HCT116 (cell line): ENCODE measurements at regions not wholly inside any gene's neighbourhood (a gene's known extent, or its start where the extent isn't known, plus 50 kb on each side); places are given as distances from the start of the nearest gene placed in this dataset.

Experiments used
- ATAC-seq: fragments of 200-7000 bp; cut with Tn5 transposase; 2 replicates; pipeline ENCODE4 v1.9.1; 2020; ENCODE audit warnings: mild to moderate bottlenecking, moderate library complexity
- BruUV-seq: library from RNA; stranded (reverse); fragments of 400-500 nt; replicated peaks from 2 replicates; lab custom pipeline; 2021; lab: Mats Ljungman, UMichigan
- CTCF ChIA-PET: fragments of 300-600 bp; sonication (Branson Sonifier 250); formaldehyde crosslinking; loops from one replicate; lab custom pipeline; 2021; ENCODE audit warnings: antibody characterized with exemption; lab: Charles Lee
- POLR2A ChIA-PET: fragments of 300-600, 350-600 bp; sonication (Branson Sonifier 250); formaldehyde crosslinking; loops from one replicate; lab custom pipeline; 2021; ENCODE audit warnings: antibody characterized with exemption; lab: Charles Lee
- RAD21 ChIA-PET, 2 experiments: fragments of 300-600 bp; sonication (Branson Sonifier 250); formaldehyde crosslinking; loops; one replicate each; lab custom pipeline; 2023; ENCODE audit warnings: low total read pairs in 2 of 2; ENCODE audit not compliant: uncharacterized antibody in 2 of 2, unreplicated experiment in 2 of 2, low non-redundant PET in 1 of 2; lab: Charles Lee
- DNase-seq: peaks from one replicate; pipeline ENCODE4 v3.0.0-alpha.2; 2010; ENCODE audit warnings: low read depth, low spot score
- H2AFZ ChIP-seq: fragments of 200-600 bp; shearing (Covaris generic), sonication (generic); 2 replicates; pipeline ENCODE4 v1.6.1; 2017; ENCODE audit warnings: low read depth, mixed run types, mixed read lengths, antibody characterized with exemption, low read length; ENCODE audit not compliant: poor library complexity, severe bottlenecking
- H3K27ac ChIP-seq: 2 replicates; pipeline ENCODE4 v1.5.1; 2012; ENCODE audit warnings: low read depth, low read length
- H3K27me3 ChIP-seq: fragments of 200-600 bp; sonication (generic); 2 replicates; pipeline ENCODE4 v1.6.1; 2016; ENCODE audit warnings: mixed run types, low read length, mixed read lengths; ENCODE audit not compliant: insufficient read depth
- H3K36me3 ChIP-seq, 2 experiments: fragments of 200-500 bp in 1 of 2; fragments of 200-600 bp in 1 of 2; sonication (Bioruptor generic) in 1 of 2; sonication (generic) in 1 of 2; 2 replicates each; pipeline versions ENCODE4 v1.5.1 to v1.6.1; 2014 to 2016; ENCODE audit warnings: low read length in 2 of 2, inconsistent platforms in 1 of 2, mixed read lengths in 1 of 2, mixed run types in 1 of 2; ENCODE audit not compliant: insufficient read depth in 2 of 2, control insufficient read depth in 1 of 2
- H3K4me1 ChIP-seq, 2 experiments: fragments of 200-600 bp in 1 of 2; sonication (generic) in 1 of 2; 2 replicates each; pipeline versions ENCODE4 v1.5.1 to v1.6.1; 2012 to 2017; ENCODE audit warnings: low read length in 2 of 2, inconsistent platforms in 1 of 2, mild to moderate bottlenecking in 1 of 2, mixed read lengths in 1 of 2, mixed run types in 1 of 2, moderate library complexity in 1 of 2; ENCODE audit not compliant: insufficient read depth in 2 of 2, control insufficient read depth in 1 of 2
- H3K4me2 ChIP-seq: fragments of 200-600 bp; sonication (generic); 2 replicates; pipeline ENCODE4 v1.6.1; 2017; ENCODE audit warnings: mixed run types, low read length, mixed read lengths
- H3K4me3 ChIP-seq, 2 experiments: fragments of 200-600 bp in 1 of 2; sonication (generic) in 1 of 2; replicated peaks in 1 of 2; 2 replicates each; pipeline ENCODE4 v1.5.1; 2011 to 2016; ENCODE audit warnings: low read length in 2 of 2, control low read depth in 1 of 2, low read depth in 1 of 2, mild to moderate bottlenecking in 1 of 2, mixed read lengths in 1 of 2, mixed run types in 1 of 2
- H3K79me2 ChIP-seq: fragments of 200-600 bp; sonication (generic); 2 replicates; pipeline ENCODE4 v1.6.1; 2017; ENCODE audit warnings: mild to moderate bottlenecking, mixed run types, low read length, moderate library complexity, mixed read lengths; ENCODE audit not compliant: insufficient read depth
- H3K9ac ChIP-seq: fragments of 200-600 bp; sonication (generic); 2 replicates; pipeline ENCODE4 v1.6.1; 2016; ENCODE audit warnings: low read length, mixed read lengths
- H3K9me2 ChIP-seq: fragments of 200-600 bp; sonication (generic), shearing (Covaris generic); 2 replicates; pipeline ENCODE4 v1.6.1; 2017; ENCODE audit warnings: mixed run types, mild to moderate bottlenecking, moderate library complexity; ENCODE audit not compliant: insufficient read depth
- H3K9me3 ChIP-seq, 2 experiments: fragments of 200-500 bp in 1 of 2; fragments of 200-600 bp in 1 of 2; sonication (Bioruptor generic) in 1 of 2; sonication (generic) in 1 of 2; 2 replicates each; pipeline ENCODE4 v1.6.1; 2014 to 2017; ENCODE audit warnings: low read length in 2 of 2, mixed read lengths in 2 of 2, inconsistent platforms in 1 of 2, low read depth in 1 of 2, mild to moderate bottlenecking in 1 of 2, mixed run types in 1 of 2, moderate library complexity in 1 of 2; ENCODE audit not compliant: control insufficient read depth in 1 of 2, insufficient read depth in 1 of 2
- H4K20me1 ChIP-seq: fragments of 200-600 bp; sonication (generic), shearing (Covaris generic); 2 replicates; pipeline ENCODE4 v1.6.1; 2017; ENCODE audit warnings: mixed run types, mild to moderate bottlenecking, moderate library complexity; ENCODE audit not compliant: insufficient read depth
- CEBPB ChIP-seq: IDR thresholded peaks from 2 replicates; pipeline ENCODE4 v1.6.1; 2012; ENCODE audit warnings: low read depth
- EGR1 ChIP-seq: IDR thresholded peaks from 2 replicates; pipeline ENCODE4 v1.6.1; 2012; ENCODE audit warnings: low read depth
- ELF1 ChIP-seq: IDR thresholded peaks from 2 replicates; pipeline ENCODE4 v1.6.1; 2012; ENCODE audit warnings: low read depth, borderline replicate concordance
- EZH2 ChIP-seq: fragments of 200-600 bp; sonication (generic); IDR thresholded peaks from 2 replicates; pipeline ENCODE4 v1.6.1; 2017; ENCODE audit warnings: antibody characterized with exemption, mixed run types
- EZH2phosphoT487 ChIP-seq: fragments of 200-600 bp; IDR thresholded peaks from 2 replicates; pipeline ENCODE4 v1.6.1; 2018; ENCODE audit warnings: antibody characterized with exemption, borderline replicate concordance
- FOSL1 ChIP-seq: IDR thresholded peaks from 2 replicates; pipeline ENCODE4 v1.6.1; 2012; ENCODE audit warnings: low read depth
- JUND ChIP-seq: IDR thresholded peaks from 2 replicates; pipeline ENCODE4 v1.6.1; 2012
- POLR2A ChIP-seq: IDR thresholded peaks from 2 replicates; pipeline ENCODE4 v1.7.0; 2011; ENCODE audit warnings: borderline replicate concordance; ENCODE audit not compliant: insufficient read depth, insufficient read length; ENCODE audit errors: extremely low read depth
- RAD21 ChIP-seq: IDR thresholded peaks from 2 replicates; pipeline ENCODE4 v1.6.1; 2012; ENCODE audit warnings: low read depth, mild to moderate bottlenecking
- SP1 ChIP-seq: IDR thresholded peaks from 2 replicates; pipeline ENCODE4 v1.6.1; 2012; ENCODE audit warnings: low read depth
- YY1 ChIP-seq: IDR thresholded peaks from 2 replicates; pipeline ENCODE4 v1.6.1; 2011; ENCODE audit warnings: low read length, low read depth, moderate library complexity, mild to moderate bottlenecking; ENCODE audit not compliant: insufficient replicate concordance; ENCODE audit errors: extremely low read depth
- ZFX ChIP-seq: fragments of 450-650 bp; IDR thresholded peaks from 2 replicates; pipeline ENCODE4 v1.6.1; 2017
- ZNF274 ChIP-seq: fragments of 200-500 bp; sonication (Bioruptor generic); IDR thresholded peaks from 2 replicates; pipeline ENCODE4 v1.6.1; 2014; ENCODE audit warnings: mild to moderate bottlenecking, low read depth, low read length, inconsistent platforms
- intact Hi-C: fragments of 100-400 bp; cut with micrococcal nuclease; formaldehyde crosslinking; loops from 2 replicates; pipeline ENCODE4 v1.10.0; 2022
- TF ChIP-seq, protein P1 (sequence below): IDR thresholded peaks from 2 replicates; pipeline ENCODE4 v1.6.1; 2011; ENCODE audit warnings: mild to moderate bottlenecking, low read length, moderate library complexity; ENCODE audit not compliant: insufficient replicate concordance; ENCODE audit errors: extremely low read depth
- TF ChIP-seq, protein P2 (sequence below): IDR thresholded peaks from 2 replicates; pipeline ENCODE4 v1.6.1; 2012
- TF ChIP-seq, protein P3 (sequence below): IDR thresholded peaks from 2 replicates; pipeline ENCODE4 v1.6.1; 2012
- TF ChIP-seq, protein P4 (sequence below), 3 experiments: fragments of 200-600 bp in 1 of 3; sonication (generic) in 1 of 3; IDR thresholded peaks in 2 of 3; conservative IDR thresholded peaks in 1 of 3; 2 replicates each; pipeline ENCODE4 v1.5.1; 2012 to 2017; ENCODE audit warnings: low read depth in 2 of 3, low read length in 2 of 3, antibody characterized with exemption in 1 of 3, borderline replicate concordance in 1 of 3, control low read depth in 1 of 3, mild to moderate bottlenecking in 1 of 3, mixed read lengths in 1 of 3, mixed run types in 1 of 3, moderate library complexity in 1 of 3; ENCODE audit not compliant: insufficient read depth in 1 of 3

DNA sequence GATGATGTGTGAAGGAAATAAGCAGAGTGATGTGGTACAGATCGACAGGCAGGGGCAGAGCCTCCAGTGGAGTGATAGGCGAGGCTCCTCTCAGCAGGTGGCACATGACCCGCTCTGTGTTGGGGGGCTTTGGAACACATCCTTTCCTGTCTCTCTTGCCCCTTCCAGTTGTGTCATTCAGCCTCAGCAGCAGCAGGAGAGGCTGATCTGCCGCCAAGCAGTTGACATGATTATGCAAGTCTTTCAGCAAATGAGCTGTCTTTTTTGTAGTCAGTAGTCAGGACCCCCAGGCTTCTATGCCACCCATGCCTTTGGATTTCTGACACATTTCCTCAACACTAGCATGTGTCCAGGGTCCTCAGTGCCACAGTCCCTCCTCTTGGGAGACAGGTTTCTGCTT is 307.1 kb upstream of the C1orf174 start:
- no peaks in the 10 kb centered on the region for H4K20me1 ChIP-seq
- TF ChIP-seq ZNF274 (no peak), YY1 (no peak), EZH2 (no peak), POLR2A (no peak), CEBPB (no peak), SP1 (no peak), ELF1 (no peak), FOSL1 (no peak), JUND (no peak), ZFX (no peak), EGR1 (no peak), RAD21 (no peak), EZH2phosphoT487 (no peak)
- TF ChIP-seq, protein P1, sequence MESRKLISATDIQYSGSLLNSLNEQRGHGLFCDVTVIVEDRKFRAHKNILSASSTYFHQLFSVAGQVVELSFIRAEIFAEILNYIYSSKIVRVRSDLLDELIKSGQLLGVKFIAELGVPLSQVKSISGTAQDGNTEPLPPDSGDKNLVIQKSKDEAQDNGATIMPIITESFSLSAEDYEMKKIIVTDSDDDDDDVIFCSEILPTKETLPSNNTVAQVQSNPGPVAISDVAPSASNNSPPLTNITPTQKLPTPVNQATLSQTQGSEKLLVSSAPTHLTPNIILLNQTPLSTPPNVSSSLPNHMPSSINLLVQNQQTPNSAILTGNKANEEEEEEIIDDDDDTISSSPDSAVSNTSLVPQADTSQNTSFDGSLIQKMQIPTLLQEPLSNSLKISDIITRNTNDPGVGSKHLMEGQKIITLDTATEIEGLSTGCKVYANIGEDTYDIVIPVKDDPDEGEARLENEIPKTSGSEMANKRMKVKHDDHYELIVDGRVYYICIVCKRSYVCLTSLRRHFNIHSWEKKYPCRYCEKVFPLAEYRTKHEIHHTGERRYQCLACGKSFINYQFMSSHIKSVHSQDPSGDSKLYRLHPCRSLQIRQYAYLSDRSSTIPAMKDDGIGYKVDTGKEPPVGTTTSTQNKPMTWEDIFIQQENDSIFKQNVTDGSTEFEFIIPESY: no peak
- TF ChIP-seq, protein P2, sequence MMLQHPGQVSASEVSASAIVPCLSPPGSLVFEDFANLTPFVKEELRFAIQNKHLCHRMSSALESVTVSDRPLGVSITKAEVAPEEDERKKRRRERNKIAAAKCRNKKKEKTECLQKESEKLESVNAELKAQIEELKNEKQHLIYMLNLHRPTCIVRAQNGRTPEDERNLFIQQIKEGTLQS: no peak
- TF ChIP-seq, protein P3, sequence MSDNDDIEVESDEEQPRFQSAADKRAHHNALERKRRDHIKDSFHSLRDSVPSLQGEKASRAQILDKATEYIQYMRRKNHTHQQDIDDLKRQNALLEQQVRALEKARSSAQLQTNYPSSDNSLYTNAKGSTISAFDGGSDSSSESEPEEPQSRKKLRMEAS: no peak
- TF ChIP-seq, protein P4, sequence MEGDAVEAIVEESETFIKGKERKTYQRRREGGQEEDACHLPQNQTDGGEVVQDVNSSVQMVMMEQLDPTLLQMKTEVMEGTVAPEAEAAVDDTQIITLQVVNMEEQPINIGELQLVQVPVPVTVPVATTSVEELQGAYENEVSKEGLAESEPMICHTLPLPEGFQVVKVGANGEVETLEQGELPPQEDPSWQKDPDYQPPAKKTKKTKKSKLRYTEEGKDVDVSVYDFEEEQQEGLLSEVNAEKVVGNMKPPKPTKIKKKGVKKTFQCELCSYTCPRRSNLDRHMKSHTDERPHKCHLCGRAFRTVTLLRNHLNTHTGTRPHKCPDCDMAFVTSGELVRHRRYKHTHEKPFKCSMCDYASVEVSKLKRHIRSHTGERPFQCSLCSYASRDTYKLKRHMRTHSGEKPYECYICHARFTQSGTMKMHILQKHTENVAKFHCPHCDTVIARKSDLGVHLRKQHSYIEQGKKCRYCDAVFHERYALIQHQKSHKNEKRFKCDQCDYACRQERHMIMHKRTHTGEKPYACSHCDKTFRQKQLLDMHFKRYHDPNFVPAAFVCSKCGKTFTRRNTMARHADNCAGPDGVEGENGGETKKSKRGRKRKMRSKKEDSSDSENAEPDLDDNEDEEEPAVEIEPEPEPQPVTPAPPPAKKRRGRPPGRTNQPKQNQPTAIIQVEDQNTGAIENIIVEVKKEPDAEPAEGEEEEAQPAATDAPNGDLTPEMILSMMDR (IDR thresholded peaks at IDR 0.05 in 2 of 3, conservative IDR thresholded peaks at IDR 0.05 in 1 of 3; ENCODE audit: borderline replicate concordance in 1 of 3, insufficient read depth in 1 of 3, low read depth in 2 of 3, low read length in 2 of 3): no peak
- no peak overlapping the region for H3K9ac ChIP-seq
- H3K27ac ChIP-seq: no peak overlapping the region
- H3K36me3 ChIP-seq: no peaks in the 10 kb centered on the region
- POLR2A ChIA-PET: no interaction called here
- no peak overlapping the region for H2AFZ ChIP-seq
- no peaks in the 10 kb centered on the region for H3K9me2 ChIP-seq
- DNase-seq (no peak), ATAC-seq (no peak)
- RAD21 ChIA-PET: no interaction called here
- no peaks in the 10 kb centered on the region; a peak in 1 of 4 replicates for H3K9me3 ChIP-seq
- CTCF ChIA-PET: no interaction called here
- H3K4me2 ChIP-seq: no peak overlapping the region
- H3K4me1 ChIP-seq: no peaks in the 10 kb centered on the region
- intact Hi-C loops: no loop called here
- no peaks in the 10 kb centered on the region for H3K79me2 ChIP-seq
- no peak overlapping the region for H3K4me3 ChIP-seq
- no TSS peak for BruUV-seq
- H3K27me3 ChIP-seq: no peaks in the 10 kb centered on the region
